HG02973 (cell line): ENCODE measurements at regions not wholly inside any gene's neighbourhood (a gene's known extent, or its start where the extent isn't known, plus 50 kb on each side); places are given as distances from the start of the nearest gene placed in this dataset.

Experiments
- ATAC-seq: cut with Tn5 transposase; IDR thresholded peaks from one replicate; pipeline ENCODE4 v1.9.1; 2021; ENCODE audit warnings: moderate library complexity; ENCODE audit not compliant: unreplicated experiment

GRCh38 chr2:64768491-64769005 is 114.8 kb upstream of the SERTAD2 start:
- no peak for ATAC-seq

- no peak for ATAC-seq
Observed at GRCh38 chr2:64769392-64770044, 115.8 kb upstream of the SERTAD2 start.

- no peak for ATAC-seq
Observed at GRCh38 chr2:64770137-64770780, 116.5 kb upstream of the SERTAD2 start.

GRCh38 chr2:64770781-64771334 is 117.1 kb upstream of the SERTAD2 start:
- no peak for ATAC-seq

- ATAC-seq = no peak
Observed at GRCh38 chr2:64771737-64772136, 118.0 kb upstream of the SERTAD2 start.

GRCh38 chr2:64773461-64774118 is 119.9 kb upstream of the SERTAD2 start:
- no peak for ATAC-seq

- ATAC-seq = no peak
Observed at GRCh38 chr2:64777841-64778240, 124.1 kb upstream of the SERTAD2 start.

- no peak for ATAC-seq
Observed at GRCh38 chr2:64779117-64779690, 125.5 kb upstream of the SERTAD2 start.

GRCh38 chr2:64780041-64780440 is 126.3 kb upstream of the SERTAD2 start:
- no peak for ATAC-seq

- ATAC-seq = no peak
Observed at GRCh38 chr2:64781711-64782390, 128.1 kb upstream of the SERTAD2 start.

GRCh38 chr2:64784168-64785061 is 130.7 kb upstream of the SERTAD2 start:
- ATAC-seq = no peak

- ATAC-seq = no peak
Observed at GRCh38 chr2:64785245-64785644, 131.5 kb upstream of the SERTAD2 start.

- ATAC-seq = no peak
Observed at GRCh38 chr2:64786343-64787018, 132.8 kb upstream of the SERTAD2 start.

GRCh38 chr2:64787019-64787365 is 133.3 kb upstream of the SERTAD2 start:
- ATAC-seq = no peak

GRCh38 chr2:64787698-64788097 is 134.0 kb upstream of the SERTAD2 start:
- no peak for ATAC-seq

- ATAC-seq = no peak
Observed at GRCh38 chr2:64789466-64790320, 136.0 kb upstream of the SERTAD2 start.

- ATAC-seq = no peak
Observed at GRCh38 chr2:64792300-64792699, 138.6 kb upstream of the SERTAD2 start.

GRCh38 chr2:64792995-64793639 is 139.4 kb upstream of the SERTAD2 start:
- no peak for ATAC-seq
